Osteocyte (in vitro differentiated cells): ENCODE measurements at regions not wholly inside any gene's neighbourhood (a gene's known extent, or its start where the extent isn't known, plus 50 kb on each side); places are given as distances from the start of the nearest gene placed in this dataset.

Source experiments
- DNase-seq: peaks from one replicate; pipeline ENCODE4 v3.0.0; 2021; ENCODE audit warnings: mixed read lengths; ENCODE audit not compliant: unreplicated experiment; ENCODE audit errors: extremely low spot score
- H3K27ac Mint-ChIP-seq: one replicate; pipeline ENCODE4 v1.8.0; 2021; ENCODE audit warnings: mild to moderate bottlenecking, mixed read lengths; ENCODE audit not compliant: unreplicated experiment
- H3K27me3 Mint-ChIP-seq: one replicate; pipeline ENCODE4 v1.8.0; 2021; ENCODE audit warnings: mixed read lengths; ENCODE audit not compliant: unreplicated experiment
- H3K36me3 Mint-ChIP-seq: one replicate; pipeline ENCODE4 v1.8.0; 2021; ENCODE audit warnings: mixed read lengths; ENCODE audit not compliant: unreplicated experiment
- H3K4me1 Mint-ChIP-seq: one replicate; pipeline ENCODE4 v1.8.0; 2021; ENCODE audit warnings: mixed read lengths; ENCODE audit not compliant: unreplicated experiment
- H3K4me3 Mint-ChIP-seq: one replicate; pipeline ENCODE4 v1.8.0; 2021; ENCODE audit warnings: mild to moderate bottlenecking, moderate library complexity, mixed read lengths; ENCODE audit not compliant: unreplicated experiment
- H3K9me3 Mint-ChIP-seq: one replicate; pipeline ENCODE4 v1.8.0; 2021; ENCODE audit warnings: mixed read lengths; ENCODE audit not compliant: unreplicated experiment
- TF ChIP-seq, protein P1 (sequence below): fragments of 200-600 bp; sonication (generic); IDR thresholded peaks from 2 replicates; pipeline ENCODE4 v1.5.0; 2021; ENCODE audit warnings: antibody characterized with exemption, mild to moderate bottlenecking, moderate library complexity

DNA sequence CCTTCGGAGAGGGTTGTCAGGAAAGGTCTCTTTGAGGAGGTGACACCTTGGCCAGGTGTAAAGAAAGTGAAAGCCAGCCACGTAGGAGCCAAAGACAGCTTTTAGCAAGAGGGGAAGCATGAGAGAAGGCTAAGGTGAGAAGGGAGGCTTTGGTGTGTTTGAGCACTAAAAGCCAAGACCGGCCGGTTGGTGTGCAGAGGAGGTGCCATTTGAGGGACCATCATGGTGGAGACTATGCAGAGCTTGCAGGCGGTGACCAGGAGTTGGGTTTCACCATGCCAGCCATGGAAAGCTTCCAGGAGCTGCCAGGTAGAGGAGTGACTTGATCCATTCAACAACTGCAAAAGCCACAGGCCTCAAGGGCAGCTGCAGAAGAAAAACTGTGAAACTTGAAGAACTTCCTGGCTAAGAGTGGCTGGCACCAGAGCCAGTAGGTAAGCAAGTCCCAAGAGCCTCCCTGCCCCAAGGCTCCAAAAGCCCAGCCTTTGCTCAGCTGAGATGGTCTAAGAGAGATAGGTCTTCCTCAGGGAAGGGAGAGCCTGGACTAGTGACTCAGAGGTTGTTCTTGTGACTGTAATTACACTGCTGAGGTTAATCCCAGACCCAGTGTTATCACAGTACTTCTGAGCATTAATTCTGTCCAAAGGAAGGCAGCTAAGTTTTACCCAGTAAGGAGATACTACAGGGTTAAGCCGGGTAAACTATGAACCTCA is 319.0 kb downstream of the BCL11A start:
- Mint-ChIP-seq H3K27ac (no peak overlapping the region), H3K4me1 (no peaks in the 10 kb centered on the region), H3K36me3 (no peaks in the 10 kb centered on the region), H3K9me3 (peaks cover 35% of the 10 kb centered on the region), H3K27me3 (no peaks in the 10 kb centered on the region), H3K4me3 (no peak overlapping the region)
- TF ChIP-seq, protein P1, sequence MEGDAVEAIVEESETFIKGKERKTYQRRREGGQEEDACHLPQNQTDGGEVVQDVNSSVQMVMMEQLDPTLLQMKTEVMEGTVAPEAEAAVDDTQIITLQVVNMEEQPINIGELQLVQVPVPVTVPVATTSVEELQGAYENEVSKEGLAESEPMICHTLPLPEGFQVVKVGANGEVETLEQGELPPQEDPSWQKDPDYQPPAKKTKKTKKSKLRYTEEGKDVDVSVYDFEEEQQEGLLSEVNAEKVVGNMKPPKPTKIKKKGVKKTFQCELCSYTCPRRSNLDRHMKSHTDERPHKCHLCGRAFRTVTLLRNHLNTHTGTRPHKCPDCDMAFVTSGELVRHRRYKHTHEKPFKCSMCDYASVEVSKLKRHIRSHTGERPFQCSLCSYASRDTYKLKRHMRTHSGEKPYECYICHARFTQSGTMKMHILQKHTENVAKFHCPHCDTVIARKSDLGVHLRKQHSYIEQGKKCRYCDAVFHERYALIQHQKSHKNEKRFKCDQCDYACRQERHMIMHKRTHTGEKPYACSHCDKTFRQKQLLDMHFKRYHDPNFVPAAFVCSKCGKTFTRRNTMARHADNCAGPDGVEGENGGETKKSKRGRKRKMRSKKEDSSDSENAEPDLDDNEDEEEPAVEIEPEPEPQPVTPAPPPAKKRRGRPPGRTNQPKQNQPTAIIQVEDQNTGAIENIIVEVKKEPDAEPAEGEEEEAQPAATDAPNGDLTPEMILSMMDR = no peak
- no peak for DNase-seq

DNA sequence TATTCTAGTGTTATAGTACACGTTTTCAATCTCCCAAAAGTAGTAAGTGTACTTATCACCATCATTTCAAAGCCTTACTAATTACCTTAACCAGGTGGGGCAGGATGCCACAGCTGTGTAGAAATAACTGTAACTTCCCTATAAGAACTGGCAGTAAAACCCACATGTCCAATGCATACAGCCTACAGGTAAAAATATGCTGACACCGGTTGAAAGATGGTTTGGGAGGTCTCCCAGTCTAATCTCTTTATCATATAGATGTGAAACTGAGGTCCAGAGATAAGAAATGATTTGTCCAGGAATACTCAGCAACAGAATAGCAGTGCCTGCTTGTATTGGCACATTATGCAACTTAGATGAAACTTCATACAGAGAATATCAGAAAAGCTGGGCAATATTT is 322.9 kb downstream of the BCL11A start:
- peaks cover 37% of the 10 kb centered on the region for H3K9me3 Mint-ChIP-seq
- no peak overlapping the region for H3K27ac Mint-ChIP-seq
- H3K27me3 Mint-ChIP-seq = no peaks in the 10 kb centered on the region
- no peaks in the 10 kb centered on the region for H3K36me3 Mint-ChIP-seq
- TF ChIP-seq, protein P1 = no peak
- H3K4me1 Mint-ChIP-seq = no peaks in the 10 kb centered on the region
- DNase-seq = no peak
- no peak overlapping the region for H3K4me3 Mint-ChIP-seq

DNA sequence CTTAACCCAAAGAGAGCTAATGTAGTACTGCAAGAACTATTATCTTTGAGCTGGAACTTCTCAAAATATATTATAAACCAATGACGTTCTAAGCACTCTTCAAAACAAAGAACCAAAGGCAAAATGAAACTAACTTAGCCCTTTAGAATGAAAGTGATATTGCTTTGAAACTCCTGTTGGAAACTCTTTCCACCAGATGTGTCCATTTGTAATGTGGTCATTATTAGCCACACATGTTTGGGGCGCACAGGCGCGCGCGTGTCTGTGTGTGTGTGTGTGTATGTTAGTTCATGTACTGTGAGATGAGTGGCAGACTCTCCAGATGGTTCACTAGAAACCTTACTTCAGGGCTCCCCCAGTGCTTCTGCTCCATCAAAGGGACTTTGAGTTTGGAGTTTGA is 323.4 kb downstream of the BCL11A start:
- Mint-ChIP-seq H3K36me3 (no peaks in the 10 kb centered on the region), H3K27ac (no peak overlapping the region), H3K27me3 (no peaks in the 10 kb centered on the region), H3K4me3 (no peak overlapping the region), H3K9me3 (peaks cover 37% of the 10 kb centered on the region), H3K4me1 (no peaks in the 10 kb centered on the region)
- TF ChIP-seq, protein P1 = no peak
- DNase-seq = no peak

DNA sequence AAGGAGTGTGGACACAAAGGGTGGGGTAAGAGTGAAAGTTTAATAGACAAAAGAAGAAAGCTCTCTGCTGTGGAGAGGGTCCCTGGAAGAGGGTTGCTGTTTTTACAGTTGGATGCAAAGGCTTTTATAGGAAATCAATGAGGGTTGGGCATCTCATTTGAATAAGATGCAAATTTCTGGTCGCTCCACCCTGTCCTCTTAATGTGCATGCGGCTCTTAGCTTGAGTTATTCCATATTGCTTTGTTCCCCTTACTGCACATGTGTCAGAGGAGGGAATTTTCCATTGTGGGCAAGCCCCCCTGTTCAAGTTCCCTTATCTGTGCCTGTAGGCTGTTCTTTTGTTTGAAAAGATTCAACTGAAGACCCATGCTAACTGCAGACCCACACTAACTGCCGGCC is 326.5 kb downstream of the BCL11A start:
- DNase-seq = no peak
- H3K4me3 Mint-ChIP-seq = no peak overlapping the region
- no peak overlapping the region for H3K27ac Mint-ChIP-seq
- no peaks in the 10 kb centered on the region for H3K27me3 Mint-ChIP-seq
- H3K36me3 Mint-ChIP-seq = no peaks in the 10 kb centered on the region
- H3K9me3 Mint-ChIP-seq = peaks cover 20% of the 10 kb centered on the region
- no peaks in the 10 kb centered on the region for H3K4me1 Mint-ChIP-seq
- TF ChIP-seq, protein P1 = no peak

DNA sequence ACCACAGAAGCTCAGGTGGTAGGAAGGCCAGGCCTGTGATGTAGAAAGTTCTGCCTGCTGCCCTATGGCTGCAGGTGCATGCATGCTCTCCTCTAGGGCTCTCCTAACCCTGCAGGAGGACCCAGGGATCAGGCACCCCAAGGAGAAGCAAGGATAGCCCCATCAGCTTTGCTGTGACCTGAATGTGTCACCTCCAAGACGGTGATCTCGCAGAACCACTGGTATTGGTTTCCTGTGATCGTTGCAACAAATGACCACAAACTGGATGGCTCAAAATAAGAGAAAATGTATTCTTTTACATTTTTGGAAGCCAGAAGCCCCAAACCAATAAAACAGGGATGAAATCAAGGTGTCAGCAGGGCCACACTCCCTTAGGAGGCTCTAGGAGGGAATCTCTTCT is 327.3 kb downstream of the BCL11A start:
- no peaks in the 10 kb centered on the region for H3K4me1 Mint-ChIP-seq
- H3K4me3 Mint-ChIP-seq = no peak overlapping the region

More for the DNA sequence above, 327.3 kb downstream of the BCL11A start:
- no peaks in the 10 kb centered on the region for H3K27me3 Mint-ChIP-seq
- H3K36me3 Mint-ChIP-seq = no peaks in the 10 kb centered on the region
- H3K9me3 Mint-ChIP-seq = peaks cover 13% of the 10 kb centered on the region
- H3K27ac Mint-ChIP-seq = no peak overlapping the region
- TF ChIP-seq, protein P1 = no peak
- DNase-seq = no peak
